ENCODE measurements at regions not wholly inside any gene's neighbourhood (a gene's known extent, or its start where the extent isn't known, plus 50 kb on each side); places are given as distances from the start of the nearest gene placed in this dataset.

DNA sequence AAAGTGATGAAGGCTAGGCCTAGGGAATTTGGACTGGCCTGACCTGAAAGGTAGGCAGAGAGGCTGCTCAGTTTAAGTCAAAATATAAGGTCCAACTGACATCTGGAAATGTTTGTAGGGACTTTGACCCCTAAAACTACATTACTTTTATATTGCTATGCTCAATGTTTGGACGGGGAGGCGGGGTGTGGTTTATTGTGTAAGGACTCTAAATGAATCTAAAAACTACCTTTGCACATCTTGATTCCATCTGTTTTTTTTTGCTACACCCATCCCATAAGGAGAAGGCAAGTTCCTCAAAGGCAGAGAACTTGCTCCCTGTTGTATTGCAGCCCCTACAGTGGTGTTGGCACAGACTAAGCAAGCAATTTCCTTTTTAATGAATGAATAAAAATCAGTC, 227.1 kb downstream of the HACE1 start:
- TF ChIP-seq TAF1 (IDR thresholded peaks at IDR 0.05; ENCODE audit: low read depth): no peak
- TF ChIP-seq EP300 (IDR thresholded peaks at IDR 0.05; ENCODE audit: borderline replicate concordance): no peak
- TF ChIP-seq, protein P1, sequence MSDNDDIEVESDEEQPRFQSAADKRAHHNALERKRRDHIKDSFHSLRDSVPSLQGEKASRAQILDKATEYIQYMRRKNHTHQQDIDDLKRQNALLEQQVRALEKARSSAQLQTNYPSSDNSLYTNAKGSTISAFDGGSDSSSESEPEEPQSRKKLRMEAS (IDR thresholded peaks at IDR 0.05): no peak
- TF ChIP-seq TCF12 (IDR thresholded peaks at IDR 0.05; ENCODE audit: low read depth): no peak
- TF ChIP-seq, protein P2, sequence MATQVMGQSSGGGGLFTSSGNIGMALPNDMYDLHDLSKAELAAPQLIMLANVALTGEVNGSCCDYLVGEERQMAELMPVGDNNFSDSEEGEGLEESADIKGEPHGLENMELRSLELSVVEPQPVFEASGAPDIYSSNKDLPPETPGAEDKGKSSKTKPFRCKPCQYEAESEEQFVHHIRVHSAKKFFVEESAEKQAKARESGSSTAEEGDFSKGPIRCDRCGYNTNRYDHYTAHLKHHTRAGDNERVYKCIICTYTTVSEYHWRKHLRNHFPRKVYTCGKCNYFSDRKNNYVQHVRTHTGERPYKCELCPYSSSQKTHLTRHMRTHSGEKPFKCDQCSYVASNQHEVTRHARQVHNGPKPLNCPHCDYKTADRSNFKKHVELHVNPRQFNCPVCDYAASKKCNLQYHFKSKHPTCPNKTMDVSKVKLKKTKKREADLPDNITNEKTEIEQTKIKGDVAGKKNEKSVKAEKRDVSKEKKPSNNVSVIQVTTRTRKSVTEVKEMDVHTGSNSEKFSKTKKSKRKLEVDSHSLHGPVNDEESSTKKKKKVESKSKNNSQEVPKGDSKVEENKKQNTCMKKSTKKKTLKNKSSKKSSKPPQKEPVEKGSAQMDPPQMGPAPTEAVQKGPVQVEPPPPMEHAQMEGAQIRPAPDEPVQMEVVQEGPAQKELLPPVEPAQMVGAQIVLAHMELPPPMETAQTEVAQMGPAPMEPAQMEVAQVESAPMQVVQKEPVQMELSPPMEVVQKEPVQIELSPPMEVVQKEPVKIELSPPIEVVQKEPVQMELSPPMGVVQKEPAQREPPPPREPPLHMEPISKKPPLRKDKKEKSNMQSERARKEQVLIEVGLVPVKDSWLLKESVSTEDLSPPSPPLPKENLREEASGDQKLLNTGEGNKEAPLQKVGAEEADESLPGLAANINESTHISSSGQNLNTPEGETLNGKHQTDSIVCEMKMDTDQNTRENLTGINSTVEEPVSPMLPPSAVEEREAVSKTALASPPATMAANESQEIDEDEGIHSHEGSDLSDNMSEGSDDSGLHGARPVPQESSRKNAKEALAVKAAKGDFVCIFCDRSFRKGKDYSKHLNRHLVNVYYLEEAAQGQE (IDR thresholded peaks at IDR 0.05; ENCODE audit: low read depth): no peak
- no peak for TF ChIP-seq EGR1 (IDR thresholded peaks at IDR 0.05)
- TF ChIP-seq CEBPB (IDR thresholded peaks at IDR 0.05): no peak
- TF ChIP-seq RAD21 (IDR thresholded peaks at IDR 0.05; ENCODE audit: low read depth): no peak
- no peak for TF ChIP-seq YY1 (IDR thresholded peaks at IDR 0.05; ENCODE audit: low read depth)
- TF ChIP-seq TEAD4 (IDR thresholded peaks at IDR 0.05): no peak
- no peak for TF ChIP-seq NFIC (IDR thresholded peaks at IDR 0.05)
- TF ChIP-seq ZBTB7A (IDR thresholded peaks at IDR 0.05; ENCODE audit: low read depth): no peak
- TF ChIP-seq, protein P3, sequence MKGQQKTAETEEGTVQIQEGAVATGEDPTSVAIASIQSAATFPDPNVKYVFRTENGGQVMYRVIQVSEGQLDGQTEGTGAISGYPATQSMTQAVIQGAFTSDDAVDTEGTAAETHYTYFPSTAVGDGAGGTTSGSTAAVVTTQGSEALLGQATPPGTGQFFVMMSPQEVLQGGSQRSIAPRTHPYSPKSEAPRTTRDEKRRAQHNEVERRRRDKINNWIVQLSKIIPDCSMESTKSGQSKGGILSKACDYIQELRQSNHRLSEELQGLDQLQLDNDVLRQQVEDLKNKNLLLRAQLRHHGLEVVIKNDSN (IDR thresholded peaks at IDR 0.05): no peak

All from Ishikawa (cell line).